GM18858 (cell line): ENCODE measurements at regions not wholly inside any gene's neighbourhood (a gene's known extent, or its start where the extent isn't known, plus 50 kb on each side); places are given as distances from the start of the nearest gene placed in this dataset.
"Not testable (repeated sequence)": the region's sequence is repeated elsewhere in the genome, so short reads cannot be mapped to it uniquely, and the experiment has no call there.

ENCODE experiments used
- ATAC-seq: cut with Tn5 transposase; IDR thresholded peaks from one replicate; pipeline ENCODE4 v1.9.1; 2021; ENCODE audit not compliant: unreplicated experiment

DNA sequence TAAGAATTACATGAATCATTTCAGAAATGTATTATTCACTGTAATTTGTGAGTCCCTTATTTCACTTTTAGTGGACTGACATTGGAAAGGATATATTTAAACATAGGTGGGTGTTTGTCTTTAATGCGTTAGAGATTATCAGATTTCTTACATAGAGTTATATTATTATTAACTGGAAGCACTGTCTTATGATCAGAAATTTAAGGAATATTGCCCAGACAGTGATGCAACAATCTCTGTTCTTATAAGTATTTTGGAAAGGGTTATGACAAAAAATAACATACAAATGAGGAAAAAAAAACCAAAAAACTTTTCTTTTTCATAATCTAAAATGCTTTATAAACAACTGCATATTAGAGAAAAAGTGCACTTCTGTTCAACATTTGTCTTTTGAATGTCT lies 836.6 kb downstream of the SLC6A15 start:
- ATAC-seq = no peak

DNA sequence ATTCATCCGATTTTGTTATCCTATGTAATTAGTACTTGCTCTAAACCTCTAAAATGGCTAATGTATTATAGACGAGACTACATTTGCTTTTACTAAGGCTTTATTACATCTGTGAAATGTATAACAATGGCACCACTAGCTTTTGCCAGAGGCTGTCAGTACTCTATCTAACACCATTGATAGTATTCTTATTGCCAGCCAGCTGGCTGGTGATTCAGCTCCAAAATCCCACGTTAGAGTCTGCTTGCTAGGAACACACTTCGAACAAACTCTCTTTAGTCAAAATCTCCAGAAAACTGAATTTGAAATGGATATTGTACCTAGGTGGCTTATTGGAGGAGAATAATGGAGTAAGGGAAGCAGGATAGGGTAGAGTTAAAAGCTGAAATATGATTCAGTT lies 839.2 kb downstream of the SLC6A15 start:
- no peak for ATAC-seq

DNA sequence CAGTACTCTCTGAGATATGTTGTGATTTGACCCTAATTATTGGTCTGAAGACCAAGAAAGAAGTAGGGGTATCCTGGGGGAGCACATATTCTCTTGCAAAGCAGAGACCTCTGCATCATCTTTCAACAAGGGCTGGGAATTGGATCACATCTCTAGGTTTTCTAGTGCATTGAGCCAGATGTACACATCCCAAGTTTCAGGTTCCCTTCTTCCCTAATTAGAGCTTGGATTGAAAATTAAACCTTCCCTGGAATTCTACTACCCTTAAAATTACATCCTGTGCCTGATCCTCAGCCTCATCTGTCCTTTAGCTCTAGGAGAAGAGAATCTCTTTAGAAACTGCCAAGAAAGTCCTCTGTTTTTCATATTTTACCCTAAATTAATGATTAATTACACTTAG lies 839.6 kb downstream of the SLC6A15 start:
- no peak for ATAC-seq

DNA sequence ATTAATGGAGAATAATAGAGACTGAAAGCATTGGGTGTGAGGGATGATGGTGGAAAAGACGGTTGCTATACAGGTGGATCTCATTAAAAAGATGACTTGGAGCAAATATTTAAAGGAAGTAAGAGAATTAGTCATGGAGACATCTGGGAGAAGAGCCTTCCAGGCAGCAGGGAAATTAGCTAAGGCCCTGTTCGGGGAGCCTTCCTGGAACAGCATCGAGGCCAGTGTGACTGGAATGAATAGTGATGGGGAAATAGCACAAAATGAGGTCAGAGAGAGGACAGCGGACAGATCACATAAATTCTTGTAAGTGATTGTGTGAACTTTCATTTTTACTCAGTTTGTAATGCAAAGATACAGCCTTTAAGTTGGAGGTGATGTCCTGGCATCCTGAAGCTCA lies 842.3 kb downstream of the SLC6A15 start:
- ATAC-seq = no peak

DNA sequence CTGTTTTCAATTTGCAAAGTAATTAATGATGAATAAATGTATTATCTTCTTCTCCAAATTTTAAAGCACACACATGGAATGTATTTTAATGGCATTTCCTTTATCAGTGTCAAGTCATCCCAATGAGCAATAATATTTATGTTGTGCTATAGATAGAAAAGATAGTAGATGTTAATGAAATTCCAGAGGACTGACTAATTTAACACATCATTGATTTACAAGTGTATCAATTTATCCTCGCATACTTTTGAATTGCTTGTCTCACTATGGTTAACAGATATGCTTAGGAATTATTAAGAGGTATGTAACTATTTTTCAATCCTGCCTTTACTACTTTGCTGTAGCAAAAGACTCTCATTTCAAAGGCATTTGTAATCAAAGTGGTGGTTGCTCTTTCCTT lies 842.9 kb downstream of the SLC6A15 start:
- no peak for ATAC-seq

DNA sequence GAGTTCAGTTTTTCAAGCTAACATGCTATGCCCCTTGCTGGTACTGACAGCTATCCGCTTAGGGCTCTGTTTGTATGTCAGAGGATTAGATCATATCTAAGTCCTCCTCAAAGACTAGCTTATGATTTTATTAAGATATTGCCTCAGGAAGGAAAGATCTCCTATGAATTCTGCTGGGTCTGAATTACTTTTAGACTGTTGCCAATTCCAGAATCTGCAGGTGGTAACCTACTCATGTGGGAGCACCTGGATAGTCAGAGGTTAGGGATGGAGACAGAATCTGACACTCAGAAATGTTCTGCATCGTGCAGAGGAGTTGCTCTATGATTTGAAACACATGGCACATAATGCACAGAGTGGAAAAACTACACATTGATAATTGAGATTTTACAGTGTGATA lies 843.4 kb downstream of the SLC6A15 start:
- ATAC-seq = no peak

DNA sequence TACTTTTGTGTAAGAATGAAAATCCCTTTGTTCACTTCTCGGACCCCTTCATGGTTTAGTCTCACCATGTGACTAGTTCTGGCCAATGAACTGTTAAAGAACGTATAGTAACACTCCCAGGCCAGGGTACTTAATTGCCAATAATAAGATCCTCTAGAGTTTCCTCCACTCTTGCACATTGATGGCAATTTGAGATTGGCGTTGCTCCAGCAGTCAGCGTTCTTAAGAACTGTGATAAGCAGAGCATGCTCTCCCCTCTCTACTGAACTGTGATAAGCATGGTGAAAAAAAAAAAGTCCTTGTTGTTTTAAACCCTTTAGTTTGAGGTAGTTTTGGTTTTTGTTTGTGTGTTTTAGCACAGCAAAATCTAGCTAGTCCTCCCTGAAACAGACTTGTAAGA lies 854.5 kb downstream of the SLC6A15 start:
- no peak for ATAC-seq

DNA sequence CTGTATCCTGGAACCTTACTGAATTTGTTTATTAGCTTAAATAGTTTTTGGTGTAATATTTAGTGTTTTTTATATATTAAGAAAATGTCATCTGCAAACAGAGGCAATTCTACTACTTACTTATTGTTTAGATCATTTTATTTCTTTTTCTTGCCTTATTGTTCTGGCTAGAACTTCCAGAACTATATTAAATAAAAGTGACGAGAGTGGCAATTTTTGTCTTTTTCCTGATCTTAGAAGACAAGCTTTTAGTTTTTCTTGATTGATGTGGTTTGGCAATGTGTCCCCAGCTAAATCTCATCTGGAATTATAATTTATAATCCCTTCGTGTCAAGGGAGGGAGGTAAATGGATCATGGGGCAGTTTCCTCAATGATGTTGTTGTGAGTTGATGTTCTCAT lies 857.8 kb downstream of the SLC6A15 start:
- ATAC-seq = no peak

DNA sequence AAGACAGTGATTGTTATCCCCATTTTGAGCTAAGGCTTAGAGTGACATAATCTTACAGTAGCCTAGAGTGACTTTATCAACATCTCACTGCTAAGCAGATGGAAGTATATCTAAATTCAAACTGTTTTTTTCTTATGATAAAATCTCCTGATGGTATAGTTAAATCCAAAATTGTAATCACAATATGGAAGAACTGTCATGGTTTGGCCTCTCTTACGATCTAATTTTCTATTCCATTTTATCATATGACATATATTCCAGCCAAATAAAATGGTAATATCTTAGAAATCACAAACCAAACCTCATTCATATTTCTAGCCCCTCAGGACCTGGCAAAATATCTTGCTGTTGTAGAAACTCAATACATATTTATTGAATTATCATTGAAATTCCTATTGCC lies 864.7 kb downstream of the SLC6A15 start:
- ATAC-seq = no peak

DNA sequence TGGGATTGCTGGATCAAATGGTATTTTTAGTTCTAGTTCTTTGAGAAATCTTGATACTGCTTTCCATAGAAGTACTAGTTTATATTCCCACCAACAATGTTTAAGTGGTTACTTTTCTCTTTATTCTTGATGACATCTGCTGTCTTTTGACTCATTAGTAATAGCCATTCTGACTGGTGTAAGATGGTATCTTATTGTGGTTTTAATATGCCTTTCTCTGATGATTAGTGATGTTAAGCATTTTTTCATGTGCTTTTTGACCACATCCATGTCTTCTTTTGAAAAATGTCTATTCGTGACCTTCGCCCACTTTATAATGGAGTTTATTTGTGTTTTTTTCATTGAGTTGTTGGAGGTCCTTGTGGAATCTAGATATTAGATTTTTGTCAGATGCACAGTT lies 865.7 kb downstream of the SLC6A15 start:
- ATAC-seq = no peak

DNA sequence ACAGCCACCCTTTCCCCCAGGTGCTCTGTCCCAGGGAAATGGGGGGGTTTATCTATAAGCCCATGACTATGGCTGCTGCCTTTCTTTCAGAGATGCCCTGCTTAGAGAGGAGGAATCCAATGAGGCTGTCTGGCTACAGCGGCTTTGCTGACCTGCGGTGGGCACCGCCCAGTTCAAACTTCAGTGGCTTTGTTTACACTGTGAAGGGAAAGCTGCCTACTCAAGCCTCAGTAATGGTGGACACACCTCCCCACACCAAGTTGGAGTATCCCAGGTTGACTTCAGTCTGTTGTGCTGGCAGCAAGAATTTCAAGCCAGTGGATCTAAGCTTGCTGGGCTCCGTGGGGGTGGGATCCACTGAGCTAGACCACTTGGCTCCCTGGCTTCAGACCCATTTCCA lies 869.2 kb downstream of the SLC6A15 start:
- ATAC-seq = no peak

DNA sequence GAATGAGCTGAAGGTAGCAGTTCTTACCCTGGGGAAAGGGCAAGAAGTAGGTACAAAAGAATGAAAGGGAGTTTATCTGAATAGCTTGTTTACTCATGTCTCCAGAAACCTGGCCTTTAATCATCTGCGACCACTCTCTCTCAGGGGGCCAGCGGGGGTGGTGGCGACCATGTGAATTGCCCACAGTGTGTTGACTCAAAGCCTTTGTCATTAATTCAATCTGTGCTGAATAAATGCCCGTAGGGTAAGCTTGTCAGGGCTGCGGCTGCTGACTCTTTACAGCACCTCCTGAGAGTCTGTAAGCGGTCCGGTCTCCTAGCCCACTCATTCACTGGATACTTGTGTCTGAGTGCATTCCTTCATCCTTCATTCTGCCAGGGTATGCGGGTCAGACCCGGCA lies 874.4 kb downstream of the SLC6A15 start:
- ATAC-seq = no peak

DNA sequence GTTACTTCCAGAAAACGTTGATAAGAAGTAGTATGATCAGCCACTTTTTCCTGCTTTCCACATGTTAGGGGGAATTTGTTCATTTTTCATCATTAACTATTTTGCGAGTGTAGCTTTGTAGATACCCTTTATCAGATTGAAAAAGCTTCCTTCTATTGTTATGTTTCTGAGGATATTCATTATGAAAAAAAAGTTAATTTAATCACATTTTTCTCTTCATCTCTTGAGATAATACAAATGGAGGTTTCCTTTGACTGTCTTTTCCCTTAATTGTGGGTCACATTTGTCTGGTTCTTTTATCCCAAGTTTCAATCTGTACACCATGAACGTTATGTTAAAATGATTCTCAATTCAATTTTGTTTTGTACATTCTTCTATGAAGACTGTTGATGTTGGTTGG lies 875.7 kb downstream of the SLC6A15 start:
- no peak for ATAC-seq

DNA sequence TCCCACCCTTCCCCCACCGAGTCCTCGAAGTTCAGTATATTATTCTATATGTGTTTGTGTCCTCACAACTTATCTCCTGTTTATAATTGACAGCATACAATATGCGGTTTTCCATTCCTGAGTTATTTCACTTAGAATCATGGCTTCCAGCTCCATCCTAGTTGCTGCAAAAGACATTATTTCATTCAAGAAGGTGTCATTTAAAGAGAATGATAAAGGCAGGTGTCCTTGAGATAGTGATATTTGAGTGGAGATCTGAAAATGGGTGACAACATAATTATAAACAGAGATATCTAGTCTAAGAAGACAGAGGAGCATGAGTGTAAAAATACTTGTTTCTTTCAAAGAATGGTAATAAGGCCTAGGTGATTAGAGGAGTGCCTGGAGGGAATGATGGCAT lies 876.8 kb downstream of the SLC6A15 start:
- ATAC-seq = no peak

DNA sequence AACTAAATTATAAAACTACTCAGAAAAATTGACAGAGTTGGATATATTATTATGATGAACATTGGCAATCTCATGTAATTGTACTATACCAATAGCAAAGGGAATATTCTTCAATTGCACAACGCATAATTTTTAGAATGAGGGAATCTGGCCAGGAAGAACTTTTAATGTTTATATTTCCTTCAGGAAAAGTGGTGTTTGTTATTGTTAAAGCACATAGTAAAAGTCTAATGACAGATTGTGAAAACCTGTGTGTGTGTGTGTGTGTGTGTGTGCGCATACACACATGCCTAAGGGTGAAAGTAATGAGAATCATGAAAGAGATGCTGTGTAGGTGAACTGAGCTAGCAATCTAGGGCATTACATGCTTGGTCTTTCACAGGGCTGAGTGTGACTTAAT lies 877.7 kb downstream of the SLC6A15 start:
- no peak for ATAC-seq

DNA sequence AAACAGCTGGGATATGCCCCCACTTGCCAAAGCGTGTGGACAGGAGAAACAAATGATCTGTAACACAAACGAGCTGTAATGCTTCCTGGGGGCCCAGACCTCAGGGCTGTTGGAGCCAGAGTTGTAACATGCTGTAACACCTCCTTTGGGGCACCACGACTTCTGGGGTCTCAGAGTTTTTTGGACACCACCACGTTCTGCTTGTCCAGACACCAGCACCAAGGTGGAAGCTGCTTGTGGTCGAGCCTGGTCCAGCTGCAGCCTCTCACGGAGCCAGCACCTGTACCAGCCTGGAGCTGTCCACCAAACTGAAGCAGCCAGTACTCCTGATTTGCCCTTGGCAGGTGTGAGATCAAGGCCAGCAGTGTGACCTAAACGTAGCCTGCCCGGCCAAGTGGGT lies 879.4 kb downstream of the SLC6A15 start:
- no peak for ATAC-seq

DNA sequence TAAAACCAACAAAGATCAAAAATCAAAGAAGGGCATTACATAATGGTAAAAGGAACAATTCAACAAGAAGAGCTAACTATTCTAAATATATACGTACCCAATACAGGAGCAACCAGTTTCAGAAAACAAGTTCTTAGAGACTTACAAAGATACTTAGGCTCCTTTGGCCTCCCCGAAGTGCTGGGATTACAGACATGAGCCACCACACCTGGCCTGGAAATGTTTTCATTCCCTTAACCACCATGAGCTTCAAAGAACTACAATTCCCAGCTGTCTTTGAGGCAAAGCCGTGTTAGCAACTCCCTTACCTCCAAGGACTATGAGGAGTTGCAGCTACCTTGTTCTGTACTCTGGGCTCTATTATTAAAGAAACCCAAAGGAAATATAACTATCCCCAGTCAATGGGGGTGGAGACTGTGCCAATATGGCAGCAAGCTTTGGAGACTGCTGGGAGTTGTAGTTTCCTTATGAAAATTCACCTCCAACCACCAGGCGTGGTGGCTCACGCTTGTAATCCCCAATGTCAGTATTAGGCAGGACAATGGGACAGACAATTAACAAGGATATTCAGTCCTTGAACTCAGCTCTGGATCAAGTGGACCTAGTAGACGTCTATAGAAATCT lies 893.9 kb downstream of the SLC6A15 start:
- not testable (repeated sequence) for ATAC-seq

DNA sequence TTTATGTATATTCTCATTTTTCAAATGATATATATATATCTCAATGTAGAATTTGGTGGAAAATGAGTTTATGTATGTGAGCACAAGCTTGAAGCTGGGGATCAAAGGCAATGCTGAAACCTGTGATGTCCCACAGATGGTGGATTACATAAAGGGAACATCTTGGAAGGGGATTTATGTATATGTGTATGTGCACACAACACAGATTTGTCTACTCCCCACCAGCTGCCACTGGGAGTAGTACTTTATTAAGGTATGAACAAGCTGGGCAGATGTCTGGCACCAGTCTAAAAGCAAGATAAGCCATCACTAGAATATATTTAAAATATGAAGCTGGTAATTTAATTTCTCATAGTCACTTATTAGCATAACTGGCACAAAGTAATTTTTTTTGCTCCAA lies 895.6 kb downstream of the SLC6A15 start:
- ATAC-seq = no peak

DNA sequence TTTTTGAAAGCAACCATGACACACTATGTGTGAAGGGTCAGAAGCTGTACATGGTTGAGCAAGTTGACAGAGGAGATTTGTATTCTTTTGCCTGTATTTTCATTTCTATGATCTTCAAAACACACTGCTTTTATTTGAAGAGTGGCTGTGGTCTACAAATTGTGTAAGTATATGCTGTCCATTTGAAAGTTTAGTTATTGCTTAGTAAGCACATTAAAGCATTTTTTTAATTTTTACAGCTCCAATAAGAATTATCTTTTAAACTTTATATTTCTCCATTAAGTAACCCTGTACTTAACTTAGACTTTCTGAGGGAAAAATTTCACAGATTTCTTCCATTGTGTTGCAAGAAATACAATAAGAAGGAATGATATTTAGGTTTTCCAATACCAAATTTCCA lies 915.2 kb downstream of the SLC6A15 start:
- no peak for ATAC-seq

DNA sequence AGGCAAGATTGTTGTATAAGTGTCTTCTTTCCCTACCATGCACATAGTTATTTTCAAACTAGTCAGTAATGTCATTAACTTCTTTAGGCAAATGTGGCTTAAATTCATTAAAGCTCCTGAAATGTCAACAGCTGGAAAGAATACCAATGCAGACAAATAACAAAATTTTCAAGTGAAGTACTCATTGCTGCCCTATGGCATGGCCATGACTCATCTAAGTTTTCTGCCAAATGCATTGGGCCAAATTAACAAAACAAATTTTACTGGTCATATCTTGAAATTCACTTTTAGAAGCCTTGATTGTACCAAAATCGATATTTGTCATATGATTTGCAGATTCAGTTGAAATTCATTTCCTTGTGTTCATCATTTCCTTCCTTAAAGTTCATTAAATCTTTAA lies 915.9 kb downstream of the SLC6A15 start:
- no peak for ATAC-seq

DNA sequence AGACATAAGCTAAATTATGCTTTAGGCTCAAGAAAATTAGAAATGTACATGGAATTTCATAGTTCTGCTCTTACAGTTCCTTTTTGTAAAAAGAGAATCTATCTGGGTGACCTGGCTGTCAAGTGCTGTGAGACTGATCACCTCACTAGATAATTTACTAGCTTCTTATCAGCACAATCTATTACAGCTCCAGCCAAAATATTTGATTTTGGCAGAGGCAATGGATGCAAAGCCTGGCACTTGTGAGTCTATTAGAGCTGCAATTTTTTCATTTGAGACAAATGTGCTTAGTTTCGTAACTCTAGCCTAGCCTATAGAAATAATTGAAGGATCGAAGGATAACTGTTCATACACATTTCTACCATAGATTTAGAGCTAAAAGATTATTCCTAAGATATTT lies 927.5 kb downstream of the SLC6A15 start:
- no peak for ATAC-seq

DNA sequence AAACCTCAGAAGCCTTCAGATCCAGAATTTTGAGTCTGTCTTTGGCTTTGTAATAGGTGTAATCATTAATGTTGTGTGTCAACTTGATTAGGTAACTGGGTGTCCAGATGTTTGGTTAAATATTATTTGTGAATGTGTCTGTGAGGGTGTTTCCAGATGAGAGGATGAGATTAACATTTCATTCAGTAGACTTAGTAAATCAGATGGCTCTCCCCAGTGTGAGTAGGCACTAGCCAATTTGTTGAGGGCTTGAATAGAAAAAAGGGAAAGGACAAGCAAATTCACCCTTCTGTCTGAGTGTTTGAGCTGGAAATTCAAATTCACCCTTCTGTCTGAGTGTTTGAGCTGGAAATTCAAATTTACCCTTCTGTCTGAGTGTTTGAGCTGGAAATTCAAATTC lies 932.2 kb downstream of the SLC6A15 start:
- no peak for ATAC-seq

DNA sequence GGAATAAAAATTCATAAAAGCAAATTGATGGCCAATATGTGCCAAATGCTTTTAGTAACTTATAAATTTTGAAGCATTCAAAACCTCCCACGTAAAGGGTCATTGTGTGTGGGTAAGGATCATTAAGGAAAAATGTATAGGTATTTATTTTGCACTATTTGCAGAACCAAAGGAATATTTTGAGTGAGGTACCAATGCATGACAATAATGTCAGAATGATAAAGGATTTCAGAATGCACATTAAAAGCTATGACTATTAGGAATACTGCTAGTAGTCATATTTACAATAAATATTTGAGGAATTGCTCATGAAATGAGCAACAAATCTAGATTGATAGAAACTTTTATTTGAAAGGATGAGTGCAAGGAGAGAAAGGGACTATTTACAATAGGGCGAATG lies 932.8 kb downstream of the SLC6A15 start:
- no peak for ATAC-seq

DNA sequence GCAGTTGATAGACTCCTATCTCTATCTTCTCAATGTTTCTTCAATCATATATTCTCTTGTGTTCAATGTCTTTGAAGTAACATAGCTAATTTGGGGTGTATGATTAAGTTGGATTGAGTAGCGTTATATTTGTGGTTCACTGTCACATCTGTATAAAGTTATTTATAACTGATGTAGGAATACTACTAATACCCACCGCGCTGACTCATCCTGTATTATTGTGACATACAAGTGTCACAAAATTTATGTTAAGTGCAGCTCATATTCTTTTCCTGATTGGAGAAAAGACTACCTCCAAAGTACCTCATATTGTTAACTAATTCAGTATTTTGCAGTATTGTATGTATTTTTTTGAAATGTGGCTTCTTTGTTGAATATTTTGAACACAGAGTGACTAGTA lies 940.8 kb downstream of the SLC6A15 start:
- ATAC-seq = no peak
